Neural crest cell (in vitro differentiated cells): ENCODE measurements at regions not wholly inside any gene's neighbourhood (a gene's known extent, or its start where the extent isn't known, plus 50 kb on each side); places are given as distances from the start of the nearest gene placed in this dataset.

Experiments used
- DNase-seq: peaks from one replicate; pipeline ENCODE4 v3.0.0; 2021; ENCODE audit warnings: low read depth, mixed read lengths, low spot score
- H3K27ac Mint-ChIP-seq: one replicate; pipeline ENCODE4 v1.8.0; 2021; ENCODE audit warnings: mild to moderate bottlenecking, mixed read lengths; ENCODE audit not compliant: unreplicated experiment
- H3K27me3 Mint-ChIP-seq: 2 replicates; pipeline ENCODE4 v1.8.0; 2021; ENCODE audit warnings: low read depth, mild to moderate bottlenecking, mixed read lengths
- H3K36me3 Mint-ChIP-seq: 2 replicates; pipeline ENCODE4 v1.8.0; 2021; ENCODE audit warnings: low read depth, mild to moderate bottlenecking, mixed read lengths
- H3K4me1 Mint-ChIP-seq: 2 replicates; pipeline ENCODE4 v1.8.0; 2021; ENCODE audit warnings: mixed read lengths
- H3K4me3 Mint-ChIP-seq: one replicate; pipeline ENCODE4 v1.8.0; 2021; ENCODE audit warnings: mild to moderate bottlenecking, mixed read lengths
- H3K9me3 Mint-ChIP-seq: 2 replicates; pipeline ENCODE4 v1.8.0; 2021; ENCODE audit warnings: mixed read lengths
- CTCF ChIP-seq: fragments of 200-600 bp; sonication (generic); conservative IDR thresholded peaks from 2 replicates; pipeline ENCODE4 v1.5.0; 2021; ENCODE audit warnings: antibody characterized with exemption, mild to moderate bottlenecking

GRCh38 chr9:17938035-17938655 is 359.3 kb downstream of the SH3GL2 start:
- no peak for TF ChIP-seq CTCF
- no peaks in the 10 kb centered on the region for H3K36me3 Mint-ChIP-seq
- H3K4me3 Mint-ChIP-seq, result no peak overlapping the region
- no peak for DNase-seq
- no peaks in the 10 kb centered on the region for H3K27me3 Mint-ChIP-seq
- no peaks in the 10 kb centered on the region for H3K4me1 Mint-ChIP-seq
- H3K27ac Mint-ChIP-seq, result no peak overlapping the region
- peaks cover 3% of the 10 kb centered on the region for H3K9me3 Mint-ChIP-seq

GRCh38 chr9:17942498-17942897 is 363.6 kb downstream of the SH3GL2 start:
- H3K9me3 Mint-ChIP-seq, result peaks cover 3% of the 10 kb centered on the region
- no peak overlapping the region for H3K4me3 Mint-ChIP-seq
- DNase-seq, result no peak
- H3K27me3 Mint-ChIP-seq, result no peaks in the 10 kb centered on the region
- no peak overlapping the region for H3K27ac Mint-ChIP-seq
- TF ChIP-seq CTCF, result no peak
- H3K4me1 Mint-ChIP-seq, result no peaks in the 10 kb centered on the region
- peaks cover 5% of the 10 kb centered on the region for H3K36me3 Mint-ChIP-seq

- Mint-ChIP-seq H3K9me3 (no peaks in the 10 kb centered on the region), H3K27me3 (no peaks in the 10 kb centered on the region), H3K4me3 (no peak overlapping the region), H3K27ac (no peak overlapping the region), H3K36me3 (no peaks in the 10 kb centered on the region), H3K4me1 (no peaks in the 10 kb centered on the region)
- no peak for DNase-seq
- no peak for TF ChIP-seq CTCF
Measured at GRCh38 chr9:17955409-17955808, 376.5 kb downstream of the SH3GL2 start.

GRCh38 chr9:17958363-17958762 is 379.5 kb downstream of the SH3GL2 start:
- peaks cover 2% of the 10 kb centered on the region for H3K9me3 Mint-ChIP-seq
- H3K27me3 Mint-ChIP-seq, result no peaks in the 10 kb centered on the region
- H3K27ac Mint-ChIP-seq, result no peak overlapping the region
- TF ChIP-seq CTCF, result no peak
- H3K4me1 Mint-ChIP-seq, result no peaks in the 10 kb centered on the region
- H3K36me3 Mint-ChIP-seq, result no peaks in the 10 kb centered on the region
- DNase-seq, result no peak
- H3K4me3 Mint-ChIP-seq, result no peak overlapping the region

DNA sequence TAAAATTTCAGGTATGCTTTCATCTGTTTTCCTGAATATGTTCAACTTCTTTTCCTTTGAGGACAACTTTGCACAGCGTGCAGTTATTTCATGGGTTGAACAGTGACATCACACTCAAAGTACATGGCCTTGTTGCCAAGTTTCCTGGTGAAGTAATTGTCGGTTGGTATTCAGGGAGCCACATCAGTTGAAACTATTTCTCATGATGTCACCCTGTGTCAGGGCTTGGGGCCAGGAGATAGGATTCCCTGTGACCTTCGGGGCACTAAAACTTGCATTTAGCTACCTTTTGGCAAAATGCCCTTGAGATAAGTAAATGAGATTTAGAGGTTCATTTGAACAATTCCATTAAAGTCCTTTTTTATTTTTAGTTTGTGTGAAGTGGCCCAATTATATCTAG is 383.9 kb downstream of the SH3GL2 start:
- H3K4me1 Mint-ChIP-seq, result no peaks in the 10 kb centered on the region
- no peak for TF ChIP-seq CTCF
- H3K27me3 Mint-ChIP-seq, result no peaks in the 10 kb centered on the region
- no peaks in the 10 kb centered on the region for H3K36me3 Mint-ChIP-seq
- no peak overlapping the region for H3K27ac Mint-ChIP-seq
- no peak for DNase-seq
- H3K4me3 Mint-ChIP-seq, result no peak overlapping the region
- H3K9me3 Mint-ChIP-seq, result peaks cover 2% of the 10 kb centered on the region
